Liver (tissue), 3 donors: ENCODE measurements at regions not wholly inside any gene's neighbourhood (a gene's known extent, or its start where the extent isn't known, plus 50 kb on each side); places are given as distances from the start of the nearest gene placed in this dataset.

Experiments used
- EGR1 ChIP-seq, 2 donors: IDR thresholded peaks; 2 replicates each; pipeline ENCODE4 v1.6.1; 2016 to 2018; ENCODE audit warnings: antibody characterized with exemption in 2 of 2, low read depth in 2 of 2
- HNF4A ChIP-seq, 2 donors: conservative IDR thresholded peaks; 2 replicates each; pipeline ENCODE4 v1.6.1; 2016; ENCODE audit warnings: antibody characterized with exemption in 2 of 2, mild to moderate bottlenecking in 2 of 2
- RAD21 ChIP-seq, 2 donors: IDR thresholded peaks; 2 replicates each; pipeline ENCODE4 v1.6.1; 2016; ENCODE audit warnings: antibody characterized with exemption in 2 of 2, mild to moderate bottlenecking in 2 of 2
- SP1 ChIP-seq: IDR thresholded peaks from 2 replicates; pipeline ENCODE4 v1.6.1; 2018; ENCODE audit warnings: antibody characterized with exemption, mild to moderate bottlenecking
- TF ChIP-seq, protein P1 (sequence below): fragments of 150-350 bp; IDR thresholded peaks from 2 replicates; pipeline ENCODE4 v1.5.1; 2017; ENCODE audit warnings: improper control_type of control experiment, low read depth, low read length; ENCODE audit not compliant: missing input control
- TF ChIP-seq, protein P2 (sequence below): IDR thresholded peaks from 2 replicates; pipeline ENCODE4 v1.6.1; 2016; ENCODE audit warnings: antibody characterized with exemption
- TF ChIP-seq, protein P3 (sequence below): IDR thresholded peaks from 2 replicates; pipeline ENCODE4 v1.6.1; 2016; ENCODE audit warnings: antibody characterized with exemption
- TF ChIP-seq, protein P4 (sequence below): IDR thresholded peaks from 2 replicates; pipeline ENCODE4 v1.6.1; 2016; ENCODE audit warnings: antibody characterized with exemption, mild to moderate bottlenecking
- donor health status: healthy.
- donor health status: healthy.

DNA sequence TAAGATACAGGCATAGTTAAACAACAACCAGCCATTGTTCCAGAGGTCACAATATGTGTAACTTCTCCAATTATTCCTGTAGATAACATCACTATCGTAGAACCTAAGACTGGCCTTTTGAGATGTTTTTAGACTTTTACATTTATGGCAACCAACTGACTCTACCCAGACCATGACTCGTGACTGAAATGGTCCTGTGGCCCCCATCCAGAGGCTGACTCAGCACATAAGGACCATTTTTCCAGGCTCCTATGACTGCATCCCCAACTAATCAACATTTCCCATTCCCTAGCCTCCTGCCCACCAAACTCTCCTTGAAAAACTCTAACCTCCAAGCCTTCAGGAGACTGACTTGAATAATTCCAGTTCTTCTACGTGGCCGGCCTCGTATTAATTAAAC, 52.6 kb upstream of the NID2 start:
- TF ChIP-seq, protein P1, sequence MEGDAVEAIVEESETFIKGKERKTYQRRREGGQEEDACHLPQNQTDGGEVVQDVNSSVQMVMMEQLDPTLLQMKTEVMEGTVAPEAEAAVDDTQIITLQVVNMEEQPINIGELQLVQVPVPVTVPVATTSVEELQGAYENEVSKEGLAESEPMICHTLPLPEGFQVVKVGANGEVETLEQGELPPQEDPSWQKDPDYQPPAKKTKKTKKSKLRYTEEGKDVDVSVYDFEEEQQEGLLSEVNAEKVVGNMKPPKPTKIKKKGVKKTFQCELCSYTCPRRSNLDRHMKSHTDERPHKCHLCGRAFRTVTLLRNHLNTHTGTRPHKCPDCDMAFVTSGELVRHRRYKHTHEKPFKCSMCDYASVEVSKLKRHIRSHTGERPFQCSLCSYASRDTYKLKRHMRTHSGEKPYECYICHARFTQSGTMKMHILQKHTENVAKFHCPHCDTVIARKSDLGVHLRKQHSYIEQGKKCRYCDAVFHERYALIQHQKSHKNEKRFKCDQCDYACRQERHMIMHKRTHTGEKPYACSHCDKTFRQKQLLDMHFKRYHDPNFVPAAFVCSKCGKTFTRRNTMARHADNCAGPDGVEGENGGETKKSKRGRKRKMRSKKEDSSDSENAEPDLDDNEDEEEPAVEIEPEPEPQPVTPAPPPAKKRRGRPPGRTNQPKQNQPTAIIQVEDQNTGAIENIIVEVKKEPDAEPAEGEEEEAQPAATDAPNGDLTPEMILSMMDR, result no peak
- TF ChIP-seq SP1 (no peak), EGR1 (IDR thresholded peaks at IDR 0.05; ENCODE audit: low read depth in 2 of 2) (no peak), RAD21 (IDR thresholded peaks at IDR 0.05) (no peak), HNF4A (conservative IDR thresholded peaks at IDR 0.05) (no peak)
- TF ChIP-seq, protein P2, sequence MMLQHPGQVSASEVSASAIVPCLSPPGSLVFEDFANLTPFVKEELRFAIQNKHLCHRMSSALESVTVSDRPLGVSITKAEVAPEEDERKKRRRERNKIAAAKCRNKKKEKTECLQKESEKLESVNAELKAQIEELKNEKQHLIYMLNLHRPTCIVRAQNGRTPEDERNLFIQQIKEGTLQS, result no peak
- TF ChIP-seq, protein P3, sequence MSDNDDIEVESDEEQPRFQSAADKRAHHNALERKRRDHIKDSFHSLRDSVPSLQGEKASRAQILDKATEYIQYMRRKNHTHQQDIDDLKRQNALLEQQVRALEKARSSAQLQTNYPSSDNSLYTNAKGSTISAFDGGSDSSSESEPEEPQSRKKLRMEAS, result no peak
- TF ChIP-seq, protein P4, sequence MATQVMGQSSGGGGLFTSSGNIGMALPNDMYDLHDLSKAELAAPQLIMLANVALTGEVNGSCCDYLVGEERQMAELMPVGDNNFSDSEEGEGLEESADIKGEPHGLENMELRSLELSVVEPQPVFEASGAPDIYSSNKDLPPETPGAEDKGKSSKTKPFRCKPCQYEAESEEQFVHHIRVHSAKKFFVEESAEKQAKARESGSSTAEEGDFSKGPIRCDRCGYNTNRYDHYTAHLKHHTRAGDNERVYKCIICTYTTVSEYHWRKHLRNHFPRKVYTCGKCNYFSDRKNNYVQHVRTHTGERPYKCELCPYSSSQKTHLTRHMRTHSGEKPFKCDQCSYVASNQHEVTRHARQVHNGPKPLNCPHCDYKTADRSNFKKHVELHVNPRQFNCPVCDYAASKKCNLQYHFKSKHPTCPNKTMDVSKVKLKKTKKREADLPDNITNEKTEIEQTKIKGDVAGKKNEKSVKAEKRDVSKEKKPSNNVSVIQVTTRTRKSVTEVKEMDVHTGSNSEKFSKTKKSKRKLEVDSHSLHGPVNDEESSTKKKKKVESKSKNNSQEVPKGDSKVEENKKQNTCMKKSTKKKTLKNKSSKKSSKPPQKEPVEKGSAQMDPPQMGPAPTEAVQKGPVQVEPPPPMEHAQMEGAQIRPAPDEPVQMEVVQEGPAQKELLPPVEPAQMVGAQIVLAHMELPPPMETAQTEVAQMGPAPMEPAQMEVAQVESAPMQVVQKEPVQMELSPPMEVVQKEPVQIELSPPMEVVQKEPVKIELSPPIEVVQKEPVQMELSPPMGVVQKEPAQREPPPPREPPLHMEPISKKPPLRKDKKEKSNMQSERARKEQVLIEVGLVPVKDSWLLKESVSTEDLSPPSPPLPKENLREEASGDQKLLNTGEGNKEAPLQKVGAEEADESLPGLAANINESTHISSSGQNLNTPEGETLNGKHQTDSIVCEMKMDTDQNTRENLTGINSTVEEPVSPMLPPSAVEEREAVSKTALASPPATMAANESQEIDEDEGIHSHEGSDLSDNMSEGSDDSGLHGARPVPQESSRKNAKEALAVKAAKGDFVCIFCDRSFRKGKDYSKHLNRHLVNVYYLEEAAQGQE, result no peak
